HepG2 (cell line): ENCODE measurements at regions not wholly inside any gene's neighbourhood (a gene's known extent, or its start where the extent isn't known, plus 50 kb on each side); places are given as distances from the start of the nearest gene placed in this dataset.

Experiments used
- GABPA ChIP-seq, 2 experiments: IDR thresholded peaks; 2 replicates each; pipeline ENCODE4 v1.6.1; 2011 to 2016; ENCODE audit warnings: low read depth in 2 of 2, low read length in 1 of 2, missing biosample characterization in 1 of 2, missing genetic modification characterization in 1 of 2
- PTBP1 ChIP-seq: fragments of 200-400 bp; formaldehyde crosslinking; IDR thresholded peaks from 2 replicates; pipeline ENCODE4 v1.6.1; 2018; ENCODE audit warnings: low read length, low read depth; ENCODE audit not compliant: poor library complexity, severe bottlenecking
- ZNF274 ChIP-seq: sonication (generic); formaldehyde crosslinking; IDR thresholded peaks from 2 replicates; pipeline ENCODE4 v1.5.1; 2020; ENCODE audit warnings: mild to moderate bottlenecking, missing genetic modification reagents
- TF ChIP-seq, protein P1 (sequence below), 2 experiments: IDR thresholded peaks; 2 replicates each; pipeline ENCODE4 v1.6.1; 2011 to 2012; ENCODE audit warnings: low read length in 2 of 2, borderline replicate concordance in 1 of 2, low read depth in 1 of 2, mild to moderate bottlenecking in 1 of 2, moderate library complexity in 1 of 2
- TF ChIP-seq, protein P2 (sequence below): sonication (generic); formaldehyde crosslinking; IDR thresholded peaks from 2 replicates; pipeline ENCODE4 v1.5.0; 2020; ENCODE audit warnings: mild to moderate bottlenecking, missing genetic modification reagents, moderate library complexity
- TF ChIP-seq, protein P3 (sequence below): sonication (generic); formaldehyde crosslinking; IDR thresholded peaks from 2 replicates; pipeline ENCODE4 v1.5.0; 2020; ENCODE audit warnings: missing genetic modification reagents, mild to moderate bottlenecking, borderline replicate concordance

DNA sequence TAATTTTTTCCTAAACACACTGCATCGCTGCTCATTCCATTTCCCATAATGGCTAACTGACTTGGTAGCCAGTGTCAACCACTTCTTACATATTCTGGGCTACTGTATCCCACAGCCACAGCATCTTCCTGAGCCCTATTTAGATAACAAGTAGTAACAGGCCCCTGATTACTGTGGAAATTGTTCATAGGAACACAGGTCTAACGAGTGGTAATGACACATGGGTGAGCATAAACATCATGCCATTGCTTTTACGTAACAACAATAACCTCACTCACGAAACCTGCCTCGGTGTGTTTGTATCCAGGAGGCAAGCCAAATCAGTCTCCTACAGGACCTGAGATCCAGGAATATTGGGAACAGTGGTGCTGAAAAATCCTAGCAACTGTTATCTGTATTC lies 438.6 kb downstream of the KLF5 start:
- TF ChIP-seq, protein P1, sequence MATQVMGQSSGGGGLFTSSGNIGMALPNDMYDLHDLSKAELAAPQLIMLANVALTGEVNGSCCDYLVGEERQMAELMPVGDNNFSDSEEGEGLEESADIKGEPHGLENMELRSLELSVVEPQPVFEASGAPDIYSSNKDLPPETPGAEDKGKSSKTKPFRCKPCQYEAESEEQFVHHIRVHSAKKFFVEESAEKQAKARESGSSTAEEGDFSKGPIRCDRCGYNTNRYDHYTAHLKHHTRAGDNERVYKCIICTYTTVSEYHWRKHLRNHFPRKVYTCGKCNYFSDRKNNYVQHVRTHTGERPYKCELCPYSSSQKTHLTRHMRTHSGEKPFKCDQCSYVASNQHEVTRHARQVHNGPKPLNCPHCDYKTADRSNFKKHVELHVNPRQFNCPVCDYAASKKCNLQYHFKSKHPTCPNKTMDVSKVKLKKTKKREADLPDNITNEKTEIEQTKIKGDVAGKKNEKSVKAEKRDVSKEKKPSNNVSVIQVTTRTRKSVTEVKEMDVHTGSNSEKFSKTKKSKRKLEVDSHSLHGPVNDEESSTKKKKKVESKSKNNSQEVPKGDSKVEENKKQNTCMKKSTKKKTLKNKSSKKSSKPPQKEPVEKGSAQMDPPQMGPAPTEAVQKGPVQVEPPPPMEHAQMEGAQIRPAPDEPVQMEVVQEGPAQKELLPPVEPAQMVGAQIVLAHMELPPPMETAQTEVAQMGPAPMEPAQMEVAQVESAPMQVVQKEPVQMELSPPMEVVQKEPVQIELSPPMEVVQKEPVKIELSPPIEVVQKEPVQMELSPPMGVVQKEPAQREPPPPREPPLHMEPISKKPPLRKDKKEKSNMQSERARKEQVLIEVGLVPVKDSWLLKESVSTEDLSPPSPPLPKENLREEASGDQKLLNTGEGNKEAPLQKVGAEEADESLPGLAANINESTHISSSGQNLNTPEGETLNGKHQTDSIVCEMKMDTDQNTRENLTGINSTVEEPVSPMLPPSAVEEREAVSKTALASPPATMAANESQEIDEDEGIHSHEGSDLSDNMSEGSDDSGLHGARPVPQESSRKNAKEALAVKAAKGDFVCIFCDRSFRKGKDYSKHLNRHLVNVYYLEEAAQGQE (IDR thresholded peaks at IDR 0.05; ENCODE audit: borderline replicate concordance in 1 of 2, low read depth in 1 of 2, low read length in 2 of 2): no peak
- TF ChIP-seq GABPA (IDR thresholded peaks at IDR 0.05; ENCODE audit: low read depth, low read length): no peak
- TF ChIP-seq GABPA (CRISPR knock-in tag; IDR thresholded peaks at IDR 0.05; ENCODE audit: low read depth): no peak
- no peak for TF ChIP-seq PTBP1
- TF ChIP-seq, protein P2, sequence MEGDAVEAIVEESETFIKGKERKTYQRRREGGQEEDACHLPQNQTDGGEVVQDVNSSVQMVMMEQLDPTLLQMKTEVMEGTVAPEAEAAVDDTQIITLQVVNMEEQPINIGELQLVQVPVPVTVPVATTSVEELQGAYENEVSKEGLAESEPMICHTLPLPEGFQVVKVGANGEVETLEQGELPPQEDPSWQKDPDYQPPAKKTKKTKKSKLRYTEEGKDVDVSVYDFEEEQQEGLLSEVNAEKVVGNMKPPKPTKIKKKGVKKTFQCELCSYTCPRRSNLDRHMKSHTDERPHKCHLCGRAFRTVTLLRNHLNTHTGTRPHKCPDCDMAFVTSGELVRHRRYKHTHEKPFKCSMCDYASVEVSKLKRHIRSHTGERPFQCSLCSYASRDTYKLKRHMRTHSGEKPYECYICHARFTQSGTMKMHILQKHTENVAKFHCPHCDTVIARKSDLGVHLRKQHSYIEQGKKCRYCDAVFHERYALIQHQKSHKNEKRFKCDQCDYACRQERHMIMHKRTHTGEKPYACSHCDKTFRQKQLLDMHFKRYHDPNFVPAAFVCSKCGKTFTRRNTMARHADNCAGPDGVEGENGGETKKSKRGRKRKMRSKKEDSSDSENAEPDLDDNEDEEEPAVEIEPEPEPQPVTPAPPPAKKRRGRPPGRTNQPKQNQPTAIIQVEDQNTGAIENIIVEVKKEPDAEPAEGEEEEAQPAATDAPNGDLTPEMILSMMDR (CRISPR knock-in tag): no peak
- no peak for TF ChIP-seq ZNF274
- TF ChIP-seq, protein P3, sequence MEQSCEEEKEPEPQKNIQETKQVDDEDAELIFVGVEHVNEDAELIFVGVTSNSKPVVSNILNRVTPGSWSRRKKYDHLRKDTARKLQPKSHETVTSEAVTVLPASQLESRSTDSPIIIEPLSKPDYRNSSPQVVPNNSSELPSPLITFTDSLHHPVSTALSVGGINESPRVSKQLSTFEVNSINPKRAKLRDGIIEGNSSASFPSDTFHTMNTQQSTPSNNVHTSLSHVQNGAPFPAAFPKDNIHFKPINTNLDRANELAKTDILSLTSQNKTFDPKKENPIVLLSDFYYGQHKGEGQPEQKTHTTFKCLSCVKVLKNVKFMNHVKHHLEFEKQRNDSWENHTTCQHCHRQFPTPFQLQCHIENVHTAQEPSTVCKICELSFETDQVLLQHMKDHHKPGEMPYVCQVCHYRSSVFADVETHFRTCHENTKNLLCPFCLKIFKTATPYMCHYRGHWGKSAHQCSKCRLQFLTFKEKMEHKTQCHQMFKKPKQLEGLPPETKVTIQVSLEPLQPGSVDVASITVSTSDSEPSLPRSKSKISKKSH (CRISPR knock-in tag): no peak
